ENCODE measurements at regions not wholly inside any gene's neighbourhood (a gene's known extent, or its start where the extent isn't known, plus 50 kb on each side); places are given as distances from the start of the nearest gene placed in this dataset.

GRCh38 chr2:38163006-38163405 is 87.1 kb upstream of the CYP1B1 start:
- H3K27ac Mint-ChIP-seq (ENCODE audit: unreplicated experiment): no peak overlapping the region
- no peak for DNase-seq
- no peak overlapping the region for H3K4me3 Mint-ChIP-seq (ENCODE audit: low read depth, unreplicated experiment)
- BruUV-seq (replicated peaks): no TSS peak
- H3K27me3 Mint-ChIP-seq (ENCODE audit: unreplicated experiment): no peaks in the 10 kb centered on the region
- H3K9me3 Mint-ChIP-seq (ENCODE audit: low read depth, unreplicated experiment): no peaks in the 10 kb centered on the region
- intact Hi-C loops (cut with micrococcal nuclease; ENCODE audit: unreplicated experiment): no loop called here
- CTCF ChIA-PET: interaction anchor here (1.2 kb wide), 1 partner anchor 112 kb away, joined by 6 read pairs; no protein-coding TSS in a partner anchor
- no peaks in the 10 kb centered on the region for H3K36me3 Mint-ChIP-seq (ENCODE audit: insufficient read depth, unreplicated experiment)
- H3K4me1 Mint-ChIP-seq (ENCODE audit: low read depth, unreplicated experiment): no peaks in the 10 kb centered on the region
- no peak for TF ChIP-seq CTCF (IDR thresholded peaks at IDR 0.05; ENCODE audit: unreplicated experiment)

DNA sequence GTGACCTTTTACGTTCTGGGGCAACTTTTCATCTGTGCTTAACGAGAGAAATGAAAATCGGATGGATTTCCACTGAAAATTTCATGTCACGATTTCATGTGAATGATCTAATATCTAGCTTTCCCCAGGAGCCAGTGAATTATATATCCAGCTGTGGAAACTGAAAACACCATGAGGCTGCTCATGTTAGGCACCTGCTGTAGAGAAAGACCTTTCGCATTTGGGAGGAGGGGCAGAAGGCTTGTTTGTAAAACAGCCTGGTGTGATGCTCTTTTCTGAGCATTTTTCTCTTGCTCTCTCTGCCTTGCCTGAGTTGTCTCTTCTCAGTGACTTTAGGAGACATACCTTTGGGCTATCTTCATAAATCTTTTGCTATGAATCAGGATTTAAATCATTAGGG is 84.6 kb upstream of the CYP1B1 start:
- no TSS peak for BruUV-seq (replicated peaks)

GRCh38 chr2:38159597-38159996 is 83.6 kb upstream of the CYP1B1 start:
- Mint-ChIP-seq H3K4me3 (ENCODE audit: low read depth, unreplicated experiment) (no peak overlapping the region), H3K36me3 (ENCODE audit: insufficient read depth, unreplicated experiment) (no peaks in the 10 kb centered on the region), H3K4me1 (ENCODE audit: low read depth, unreplicated experiment) (no peaks in the 10 kb centered on the region), H3K9me3 (ENCODE audit: low read depth, unreplicated experiment) (no peaks in the 10 kb centered on the region), H3K27me3 (ENCODE audit: unreplicated experiment) (no peaks in the 10 kb centered on the region), H3K27ac (ENCODE audit: unreplicated experiment) (no peak overlapping the region)
- intact Hi-C loops (cut with micrococcal nuclease; ENCODE audit: unreplicated experiment): no loop called here
- no peak for DNase-seq
- BruUV-seq (replicated peaks): no TSS peak
- CTCF ChIA-PET: no interaction called here
- no peak for TF ChIP-seq CTCF (IDR thresholded peaks at IDR 0.05; ENCODE audit: unreplicated experiment)

More for the DNA sequence above, 84.6 kb upstream of the CYP1B1 start:
- H3K9me3 Mint-ChIP-seq (ENCODE audit: low read depth, unreplicated experiment): no peaks in the 10 kb centered on the region
- H3K36me3 Mint-ChIP-seq (ENCODE audit: insufficient read depth, unreplicated experiment): no peaks in the 10 kb centered on the region
- H3K27me3 Mint-ChIP-seq (ENCODE audit: unreplicated experiment): no peaks in the 10 kb centered on the region
- intact Hi-C loops (cut with micrococcal nuclease; ENCODE audit: unreplicated experiment): no loop called here
- CTCF ChIA-PET: no interaction called here
- H3K4me1 Mint-ChIP-seq (ENCODE audit: low read depth, unreplicated experiment): no peaks in the 10 kb centered on the region
- TF ChIP-seq CTCF (IDR thresholded peaks at IDR 0.05; ENCODE audit: unreplicated experiment): no peak
- no peak overlapping the region for H3K27ac Mint-ChIP-seq (ENCODE audit: unreplicated experiment)
- H3K4me3 Mint-ChIP-seq (ENCODE audit: low read depth, unreplicated experiment): no peak overlapping the region
- no peak for DNase-seq

DNA sequence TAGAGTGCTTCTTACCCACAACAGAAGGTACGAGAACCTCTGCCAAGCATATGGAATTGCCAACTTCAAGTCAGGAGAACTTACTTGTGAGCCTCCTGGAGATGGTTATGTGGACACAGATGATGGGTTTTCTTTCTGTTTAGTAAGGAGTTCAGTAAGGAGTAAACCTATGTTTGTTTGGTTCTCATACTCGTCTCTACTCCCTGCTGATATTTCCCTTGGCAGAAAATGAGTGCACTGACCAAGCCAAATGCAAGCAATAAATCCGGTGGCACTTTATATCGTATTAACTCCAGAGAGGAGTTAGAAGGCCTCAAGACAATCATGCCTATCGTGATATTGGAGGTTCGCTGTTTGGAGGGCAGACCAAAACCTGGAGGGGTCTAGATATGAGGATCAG is 83.2 kb upstream of the CYP1B1 start:
- no peaks in the 10 kb centered on the region for H3K27me3 Mint-ChIP-seq (ENCODE audit: unreplicated experiment)
- no peaks in the 10 kb centered on the region for H3K36me3 Mint-ChIP-seq (ENCODE audit: insufficient read depth, unreplicated experiment)
- TF ChIP-seq CTCF (IDR thresholded peaks at IDR 0.05; ENCODE audit: unreplicated experiment): no peak
- H3K4me1 Mint-ChIP-seq (ENCODE audit: low read depth, unreplicated experiment): no peaks in the 10 kb centered on the region
- no peak overlapping the region for H3K27ac Mint-ChIP-seq (ENCODE audit: unreplicated experiment)
- intact Hi-C loops (cut with micrococcal nuclease; ENCODE audit: unreplicated experiment): no loop called here
- no TSS peak for BruUV-seq (replicated peaks)
- H3K4me3 Mint-ChIP-seq (ENCODE audit: low read depth, unreplicated experiment): no peak overlapping the region
- CTCF ChIA-PET: no interaction called here
- no peaks in the 10 kb centered on the region for H3K9me3 Mint-ChIP-seq (ENCODE audit: low read depth, unreplicated experiment)
- DNase-seq: no peak

Measured in Calu3 (cell line).